ENCODE measurements at regions not wholly inside any gene's neighbourhood (a gene's known extent, or its start where the extent isn't known, plus 50 kb on each side); places are given as distances from the start of the nearest gene placed in this dataset.

DNA sequence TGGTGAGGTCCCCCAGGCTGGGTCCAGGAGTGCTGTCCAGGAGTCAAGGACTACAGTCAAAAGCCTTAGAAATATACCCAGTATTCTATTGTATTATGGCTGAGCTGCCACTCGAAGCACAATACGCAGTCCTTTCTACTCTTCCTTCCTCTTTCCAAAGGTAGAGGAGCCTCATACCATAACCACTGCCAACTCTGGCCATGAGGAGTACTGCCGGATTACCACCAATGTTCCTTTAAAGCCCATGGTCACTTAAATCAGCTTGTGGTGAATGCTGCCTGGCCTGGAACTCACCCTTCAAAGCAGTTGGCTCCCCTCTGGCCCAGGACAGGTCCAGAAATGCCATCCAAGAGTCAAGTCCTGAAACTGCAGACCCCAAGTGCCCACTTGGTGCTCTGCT is 425.4 kb downstream of the SLC16A7 start:
- TF ChIP-seq TARDBP (IDR thresholded peaks at IDR 0.05) (no peak), SUZ12 (IDR thresholded peaks at IDR 0.05) (no peak), HDGF (IDR thresholded peaks at IDR 0.05; ENCODE audit: borderline replicate concordance) (no peak)

Measured in HEK293T (cell line).